Effector memory CD8-positive, alpha-beta T cell (primary cell): ENCODE measurements at regions not wholly inside any gene's neighbourhood (a gene's known extent, or its start where the extent isn't known, plus 50 kb on each side); places are given as distances from the start of the nearest gene placed in this dataset.

Source experiments
- ATAC-seq: fragments of 150-1000 bp; cut with Tn5 transposase; replicated peaks from 2 replicates; pipeline ENCODE4 v1.10.0; 2021; ENCODE audit warnings: mild to moderate bottlenecking, moderate library complexity
- DNase-seq, 3 experiments: peaks; one replicate each; pipeline ENCODE4 v3.0.0; 2021
- H3K27ac Mint-ChIP-seq, 2 donors: one replicate each; pipeline ENCODE4 v1.8.0; 2022; ENCODE audit warnings: mild to moderate bottlenecking in 2 of 2, mixed read lengths in 2 of 2, moderate library complexity in 2 of 2
- H3K27me3 Mint-ChIP-seq, 2 donors: one replicate each; pipeline ENCODE4 v1.8.0; 2022; ENCODE audit warnings: mixed read lengths in 2 of 2
- H3K36me3 Mint-ChIP-seq: one replicate; pipeline ENCODE4 v1.8.0; 2022; ENCODE audit warnings: mild to moderate bottlenecking, moderate library complexity, mixed read lengths; ENCODE audit not compliant: insufficient read depth
- H3K4me1 Mint-ChIP-seq, 2 donors: one replicate each; pipeline ENCODE4 v1.8.0; 2022; ENCODE audit warnings: low read depth in 2 of 2, mixed read lengths in 2 of 2
- H3K4me3 Mint-ChIP-seq, 2 donors: one replicate each; pipeline ENCODE4 v1.8.0; 2022; ENCODE audit warnings: mild to moderate bottlenecking in 2 of 2, mixed read lengths in 2 of 2, moderate library complexity in 2 of 2
- H3K9me3 Mint-ChIP-seq, 2 donors: one replicate each; pipeline ENCODE4 v1.8.0; 2022; ENCODE audit warnings: mixed read lengths in 2 of 2

DNA sequence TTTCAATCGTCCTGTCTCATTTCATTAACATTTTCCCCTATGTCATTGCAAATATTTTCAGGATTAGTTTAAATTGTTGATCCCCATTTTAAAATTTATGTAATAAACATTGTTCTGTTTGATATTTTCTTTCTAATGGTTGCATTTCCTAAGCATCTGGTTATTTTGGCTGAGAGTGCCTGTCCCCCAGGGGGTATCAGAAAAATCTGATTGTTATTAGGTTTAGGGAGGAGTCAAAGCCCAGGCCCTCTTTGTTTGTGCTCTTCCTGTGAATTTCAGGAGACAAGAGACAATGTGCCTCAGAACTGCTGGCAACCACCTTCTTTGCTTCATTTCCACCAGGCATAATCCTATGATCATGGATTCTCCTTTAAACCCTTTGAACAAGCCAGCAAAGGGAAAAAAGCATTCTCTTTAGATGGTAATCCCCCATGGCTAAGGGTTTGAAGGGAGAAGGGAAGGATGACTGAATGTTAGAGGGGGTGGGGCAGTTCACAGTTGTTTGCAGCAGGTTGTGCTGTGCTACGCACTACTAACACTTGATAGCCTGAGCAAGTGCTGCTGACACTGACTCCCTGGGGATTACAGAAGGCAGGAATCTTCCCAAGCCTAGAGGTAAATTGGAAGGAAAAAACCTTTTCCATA, 462.4 kb upstream of the LRRC4C start:
- DNase-seq (no peak), ATAC-seq (no peak)
- Mint-ChIP-seq H3K4me1 (no peaks in the 10 kb centered on the region), H3K27me3 (no peaks in the 10 kb centered on the region), H3K27ac (no peak overlapping the region), H3K9me3 (peaks cover 9 to 36% of the 10 kb centered on the region in 2 donors), H3K4me3 (no peak overlapping the region), H3K36me3 (no peaks in the 10 kb centered on the region)

- Mint-ChIP-seq H3K9me3 (peaks cover 11 to 14% of the 10 kb centered on the region in 2 donors), H3K27me3 (no peaks in the 10 kb centered on the region), H3K36me3 (no peaks in the 10 kb centered on the region), H3K4me1 (no peaks in the 10 kb centered on the region), H3K27ac (no peak overlapping the region), H3K4me3 (no peak overlapping the region)
- ATAC-seq (no peak), DNase-seq (no peak)
Measured at GRCh38 chr11:41926339-41926738, 466.9 kb upstream of the LRRC4C start.

DNA sequence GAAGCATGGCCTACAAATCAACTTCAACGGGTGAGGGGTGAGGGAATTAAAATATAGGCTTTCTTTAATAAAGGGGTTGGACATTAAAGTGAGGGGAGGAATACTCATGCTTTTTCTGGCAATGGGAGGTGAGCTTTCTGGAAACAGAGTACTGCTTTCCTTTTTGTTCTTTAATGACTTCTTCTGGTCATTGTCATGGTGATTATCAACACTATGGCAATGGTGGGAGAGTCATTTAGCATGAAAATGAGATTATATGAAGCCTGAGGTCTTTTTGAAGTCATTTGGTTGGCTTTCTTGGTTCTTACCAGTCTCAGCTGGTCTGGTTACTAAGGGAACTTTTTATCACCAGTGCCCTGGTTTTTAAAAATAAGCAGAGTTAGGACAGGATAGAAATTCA, 475.8 kb upstream of the LRRC4C start:
- Mint-ChIP-seq H3K9me3 (peaks cover 10 to 19% of the 10 kb centered on the region in 2 donors), H3K36me3 (no peaks in the 10 kb centered on the region), H3K27ac (no peak overlapping the region), H3K27me3 (no peaks in the 10 kb centered on the region), H3K4me1 (no peaks in the 10 kb centered on the region), H3K4me3 (no peak overlapping the region)
- DNase-seq (no peak), ATAC-seq (no peak)

- DNase-seq (no peak), ATAC-seq (no peak)
- Mint-ChIP-seq H3K27ac (no peak overlapping the region), H3K4me3 (no peak overlapping the region), H3K9me3 (peaks cover 9 to 19% of the 10 kb centered on the region in 2 donors), H3K27me3 (no peaks in the 10 kb centered on the region), H3K4me1 (no peaks in the 10 kb centered on the region), H3K36me3 (no peaks in the 10 kb centered on the region)
Measured at GRCh38 chr11:41935795-41936194, 476.3 kb upstream of the LRRC4C start.

GRCh38 chr11:41943656-41944055, 484.2 kb upstream of the LRRC4C start:
- Mint-ChIP-seq H3K4me3 (no peak overlapping the region), H3K4me1 (no peaks in the 10 kb centered on the region), H3K27me3 (no peaks in the 10 kb centered on the region), H3K27ac (no peak overlapping the region), H3K9me3 (peaks cover 7 to 20% of the 10 kb centered on the region in 2 donors), H3K36me3 (no peaks in the 10 kb centered on the region)
- ATAC-seq (no peak), DNase-seq (no peak)

DNA sequence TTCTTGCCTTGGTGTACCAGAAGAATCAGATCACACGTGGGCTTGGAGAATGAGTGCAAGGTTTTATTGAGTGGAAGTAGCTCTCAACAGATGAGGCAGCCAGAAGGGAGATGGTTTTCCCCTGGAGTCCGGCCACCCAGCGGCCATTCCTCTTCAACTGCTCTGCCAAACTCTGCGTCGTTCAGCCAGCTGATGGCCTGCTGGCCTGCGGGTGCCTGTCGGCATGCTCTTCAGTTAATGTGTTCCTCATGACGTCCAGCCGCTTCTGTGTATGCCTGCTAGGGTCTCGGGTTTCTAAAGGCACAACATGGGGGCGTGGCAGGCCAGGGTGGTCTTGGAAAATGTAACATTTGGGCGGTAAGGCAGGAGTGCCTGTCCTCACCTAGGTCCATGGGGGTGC, 487.9 kb upstream of the LRRC4C start:
- ATAC-seq = no peak
- no peak overlapping the region for H3K27ac Mint-ChIP-seq
- H3K4me1 Mint-ChIP-seq = no peaks in the 10 kb centered on the region
- no peak for DNase-seq
- H3K9me3 Mint-ChIP-seq = peaks cover 10 to 20% of the 10 kb centered on the region in 2 donors
- H3K4me3 Mint-ChIP-seq = no peak overlapping the region
- H3K27me3 Mint-ChIP-seq = no peaks in the 10 kb centered on the region
- H3K36me3 Mint-ChIP-seq = no peaks in the 10 kb centered on the region

- DNase-seq (no peak), ATAC-seq (no peak)
- H3K36me3 Mint-ChIP-seq = no peaks in the 10 kb centered on the region
- no peaks in the 10 kb centered on the region for H3K4me1 Mint-ChIP-seq
- H3K27me3 Mint-ChIP-seq = no peaks in the 10 kb centered on the region
- no peak overlapping the region for H3K27ac Mint-ChIP-seq
- no peak overlapping the region for H3K4me3 Mint-ChIP-seq
- H3K9me3 Mint-ChIP-seq = peaks cover 17 to 26% of the 10 kb centered on the region in 2 donors
Measured at GRCh38 chr11:41950470-41951143, 491.2 kb upstream of the LRRC4C start.

DNA sequence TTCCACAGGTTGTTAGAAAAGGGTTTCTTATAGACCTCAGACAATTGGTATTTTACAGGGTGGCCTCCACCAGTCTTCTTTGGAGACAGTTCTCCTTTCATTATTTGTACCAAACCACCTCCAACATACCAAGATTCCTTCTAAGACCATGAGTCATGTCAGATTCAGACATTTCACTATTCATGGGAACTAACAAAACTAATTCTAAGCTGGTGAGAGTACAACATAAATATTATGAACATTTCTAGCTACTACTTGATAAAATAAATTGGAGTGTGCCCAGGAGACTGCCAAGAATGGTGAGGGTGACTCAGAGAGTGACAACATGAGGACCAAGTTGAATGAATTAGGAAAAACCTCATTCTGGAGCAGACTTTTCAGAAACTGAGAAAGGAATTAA, 494.6 kb upstream of the LRRC4C start:
- H3K4me1 Mint-ChIP-seq = no peaks in the 10 kb centered on the region
- H3K36me3 Mint-ChIP-seq = no peaks in the 10 kb centered on the region
- DNase-seq = no peak
- no peak overlapping the region for H3K27ac Mint-ChIP-seq
- peaks cover 19 to 27% of the 10 kb centered on the region in 2 donors for H3K9me3 Mint-ChIP-seq
- no peak for ATAC-seq
- no peak overlapping the region for H3K4me3 Mint-ChIP-seq
- no peaks in the 10 kb centered on the region for H3K27me3 Mint-ChIP-seq

- no peak overlapping the region for H3K4me3 Mint-ChIP-seq
- no peak for DNase-seq
Measured at GRCh38 chr11:41955066-41955465, 495.6 kb upstream of the LRRC4C start.

DNA sequence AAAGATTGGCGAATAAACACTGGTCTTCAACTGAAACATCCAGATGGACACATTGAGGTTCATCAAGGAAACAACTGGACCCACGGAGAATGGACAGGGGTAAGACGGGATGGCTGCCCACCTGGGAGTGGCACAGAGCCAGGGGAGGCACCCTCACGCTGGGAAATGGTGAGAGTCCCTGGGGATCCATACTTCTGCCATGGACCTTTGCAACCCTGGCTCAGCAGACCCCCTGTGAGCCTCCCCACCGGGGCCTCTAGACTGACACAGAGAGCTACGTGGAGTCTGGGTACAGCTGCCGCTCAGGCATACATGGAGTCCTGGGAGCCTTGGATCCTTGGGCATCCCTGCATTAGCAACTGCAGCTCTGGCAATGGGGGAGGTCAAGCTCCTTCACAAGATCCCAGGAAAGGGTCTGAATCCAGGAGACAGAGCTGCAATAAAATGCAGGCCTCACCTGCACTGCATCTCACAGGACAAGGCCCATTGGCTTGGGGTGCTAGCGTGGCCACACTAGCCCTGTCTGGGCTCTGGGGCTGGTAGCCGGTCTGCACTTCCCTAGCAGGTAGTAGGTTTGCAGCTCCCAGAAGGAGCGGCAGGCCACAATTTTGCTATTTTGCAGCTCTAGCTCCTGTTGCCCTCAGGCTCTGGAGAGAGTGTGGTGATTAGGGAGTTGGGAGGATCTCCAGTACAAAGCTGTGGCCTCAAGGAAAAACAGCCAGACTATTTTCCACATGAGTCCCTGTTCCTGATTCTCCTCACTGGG, 496.4 kb upstream of the LRRC4C start:
- Mint-ChIP-seq H3K27ac (no peak overlapping the region), H3K4me1 (no peaks in the 10 kb centered on the region), H3K9me3 (peaks cover 16 to 18% of the 10 kb centered on the region in 2 donors), H3K36me3 (no peaks in the 10 kb centered on the region), H3K27me3 (no peaks in the 10 kb centered on the region), H3K4me3 (no peak overlapping the region)
- no peak for ATAC-seq
- no peak for DNase-seq

More at GRCh38 chr11:41955066-41955465, 495.6 kb upstream of the LRRC4C start:
- Mint-ChIP-seq H3K4me1 (no peaks in the 10 kb centered on the region), H3K36me3 (no peaks in the 10 kb centered on the region), H3K27ac (no peak overlapping the region), H3K27me3 (no peaks in the 10 kb centered on the region), H3K9me3 (peaks cover 17 to 20% of the 10 kb centered on the region in 2 donors)
- no peak for ATAC-seq

- Mint-ChIP-seq H3K9me3 (peaks cover 9 to 20% of the 10 kb centered on the region in 2 donors), H3K27ac (no peak overlapping the region), H3K27me3 (no peaks in the 10 kb centered on the region), H3K36me3 (no peaks in the 10 kb centered on the region), H3K4me3 (no peak overlapping the region), H3K4me1 (no peaks in the 10 kb centered on the region)
- DNase-seq (no peak), ATAC-seq (no peak)
Measured at GRCh38 chr11:41963406-41963805, 504.0 kb upstream of the LRRC4C start.

GRCh38 chr11:41970681-41971080, 511.2 kb upstream of the LRRC4C start:
- peaks cover 2 to 22% of the 10 kb centered on the region in 2 donors for H3K9me3 Mint-ChIP-seq
- H3K4me3 Mint-ChIP-seq = no peak overlapping the region
- DNase-seq = no peak
- no peaks in the 10 kb centered on the region for H3K36me3 Mint-ChIP-seq
- no peak for ATAC-seq
- no peak overlapping the region for H3K27ac Mint-ChIP-seq
- no peaks in the 10 kb centered on the region for H3K27me3 Mint-ChIP-seq
- H3K4me1 Mint-ChIP-seq = no peaks in the 10 kb centered on the region

DNA sequence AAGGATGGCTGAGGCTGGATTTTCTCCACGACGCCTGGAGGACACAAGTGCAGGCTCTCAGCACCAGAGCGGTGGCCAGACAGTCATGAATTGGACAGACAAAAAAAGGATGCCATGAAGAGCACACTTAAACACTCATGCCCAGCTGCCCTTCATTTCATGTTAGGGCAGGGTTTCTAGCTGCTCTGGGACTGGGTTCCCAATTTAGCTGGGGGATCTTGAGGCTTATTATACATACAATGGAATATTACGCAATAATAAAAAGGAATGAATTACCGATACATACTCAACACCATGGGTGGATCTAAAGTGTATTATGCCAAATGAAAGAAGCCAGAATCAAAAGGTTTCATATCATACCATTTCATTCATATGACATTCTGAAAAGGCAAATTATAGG, 512.1 kb upstream of the LRRC4C start:
- Mint-ChIP-seq H3K27ac (no peak overlapping the region), H3K4me1 (no peaks in the 10 kb centered on the region), H3K27me3 (no peaks in the 10 kb centered on the region), H3K36me3 (no peaks in the 10 kb centered on the region), H3K4me3 (no peak overlapping the region), H3K9me3 (peaks cover 2 to 15% of the 10 kb centered on the region in 2 donors)
- ATAC-seq = no peak
- no peak for DNase-seq

DNA sequence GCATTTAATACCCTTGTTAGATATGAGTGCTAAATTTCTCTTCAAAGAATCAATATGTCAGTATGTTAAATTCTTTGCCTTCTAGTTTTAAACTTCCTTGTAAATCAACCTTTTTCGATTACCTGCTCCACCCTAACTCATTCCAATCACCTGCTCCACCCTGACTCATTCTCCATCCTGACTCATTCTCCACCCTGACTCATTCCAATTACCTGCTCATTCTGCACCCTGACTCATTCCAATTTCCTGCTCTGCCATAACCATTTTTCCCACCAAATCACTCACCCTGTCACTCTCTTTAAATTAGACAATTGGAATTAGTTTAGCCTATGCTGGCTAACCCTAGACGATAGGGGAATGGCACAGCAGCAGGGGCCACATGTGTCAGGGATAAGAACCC, 519.5 kb upstream of the LRRC4C start:
- no peaks in the 10 kb centered on the region for H3K36me3 Mint-ChIP-seq
- ATAC-seq (no peak), DNase-seq (no peak)
- no peaks in the 10 kb centered on the region for H3K27me3 Mint-ChIP-seq
- H3K27ac Mint-ChIP-seq = no peak overlapping the region
- H3K4me1 Mint-ChIP-seq = no peaks in the 10 kb centered on the region
- no peak overlapping the region for H3K4me3 Mint-ChIP-seq
- H3K9me3 Mint-ChIP-seq = peaks cover 3 to 10% of the 10 kb centered on the region in 2 donors
